Sigmoid colon (tissue), 4 donors: ENCODE measurements at regions not wholly inside any gene's neighbourhood (a gene's known extent, or its start where the extent isn't known, plus 50 kb on each side); places are given as distances from the start of the nearest gene placed in this dataset.

ENCODE experiments used
- EP300 ChIP-seq, 4 donors: sonication (generic); formaldehyde crosslinking; IDR thresholded peaks; one replicate each; pipeline ENCODE4 v1.6.1; 2017; ENCODE audit warnings: antibody characterized with exemption in 4 of 4
- POLR2A ChIP-seq, 2 donors: fragments of 450-650 bp; IDR thresholded peaks; one replicate each; pipeline ENCODE4 v1.6.1; 2016; ENCODE audit warnings: antibody characterized with exemption in 2 of 2, mild to moderate bottlenecking in 2 of 2, moderate library complexity in 2 of 2
- POLR2AphosphoS5 ChIP-seq, 4 donors: sonication (generic); formaldehyde crosslinking; IDR thresholded peaks; one replicate each; pipeline ENCODE4 v1.6.1; 2017; ENCODE audit warnings: antibody characterized with exemption in 4 of 4
- TF ChIP-seq, protein P1 (sequence below), 4 experiments: fragments of 450-650 bp in 3 of 4; fragments of 200-600 bp in 1 of 4; IDR thresholded peaks; one replicate each; pipeline ENCODE4 v1.5.1; 2016 to 2019; ENCODE audit warnings: antibody characterized with exemption in 4 of 4, mild to moderate bottlenecking in 3 of 4, moderate library complexity in 2 of 4

DNA sequence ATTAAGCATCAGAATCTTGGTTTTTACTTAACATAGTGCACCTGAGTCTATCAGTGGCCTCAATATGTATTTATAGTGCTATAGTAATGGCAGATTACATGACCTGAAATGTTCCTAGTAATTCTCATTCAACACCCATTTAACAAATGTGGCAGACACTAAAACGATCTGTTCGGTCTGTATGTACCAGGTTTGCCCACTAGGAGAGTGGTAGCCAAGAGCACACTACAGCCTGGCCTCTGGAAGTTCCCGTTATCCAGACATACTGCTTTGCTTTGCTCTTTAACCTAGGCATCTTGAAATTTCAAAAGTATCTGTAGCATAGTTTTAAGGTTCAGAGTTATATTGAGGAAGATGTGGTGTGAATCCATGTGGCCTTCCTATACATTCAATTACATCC lies 395.7 kb upstream of the NRG3 start:
- TF ChIP-seq, protein P1, sequence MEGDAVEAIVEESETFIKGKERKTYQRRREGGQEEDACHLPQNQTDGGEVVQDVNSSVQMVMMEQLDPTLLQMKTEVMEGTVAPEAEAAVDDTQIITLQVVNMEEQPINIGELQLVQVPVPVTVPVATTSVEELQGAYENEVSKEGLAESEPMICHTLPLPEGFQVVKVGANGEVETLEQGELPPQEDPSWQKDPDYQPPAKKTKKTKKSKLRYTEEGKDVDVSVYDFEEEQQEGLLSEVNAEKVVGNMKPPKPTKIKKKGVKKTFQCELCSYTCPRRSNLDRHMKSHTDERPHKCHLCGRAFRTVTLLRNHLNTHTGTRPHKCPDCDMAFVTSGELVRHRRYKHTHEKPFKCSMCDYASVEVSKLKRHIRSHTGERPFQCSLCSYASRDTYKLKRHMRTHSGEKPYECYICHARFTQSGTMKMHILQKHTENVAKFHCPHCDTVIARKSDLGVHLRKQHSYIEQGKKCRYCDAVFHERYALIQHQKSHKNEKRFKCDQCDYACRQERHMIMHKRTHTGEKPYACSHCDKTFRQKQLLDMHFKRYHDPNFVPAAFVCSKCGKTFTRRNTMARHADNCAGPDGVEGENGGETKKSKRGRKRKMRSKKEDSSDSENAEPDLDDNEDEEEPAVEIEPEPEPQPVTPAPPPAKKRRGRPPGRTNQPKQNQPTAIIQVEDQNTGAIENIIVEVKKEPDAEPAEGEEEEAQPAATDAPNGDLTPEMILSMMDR (IDR thresholded peaks at IDR 0.05): no peak
- TF ChIP-seq POLR2A (IDR thresholded peaks at IDR 0.05) (no peak), EP300 (IDR thresholded peaks at IDR 0.05) (no peak), POLR2AphosphoS5 (IDR thresholded peaks at IDR 0.05) (no peak)
